ENCODE measurements at regions not wholly inside any gene's neighbourhood (a gene's known extent, or its start where the extent isn't known, plus 50 kb on each side); places are given as distances from the start of the nearest gene placed in this dataset.

- TF ChIP-seq TCF7L2 (IDR thresholded peaks at IDR 0.05; ENCODE audit: borderline replicate concordance, low read depth, low read length): no peak
- no peak for TF ChIP-seq ELK4 (IDR thresholded peaks at IDR 0.05; ENCODE audit: borderline replicate concordance, low read depth, low read length)
- no peak for TF ChIP-seq SP7 (tag by site-specific recombination; IDR thresholded peaks at IDR 0.05)
- TF ChIP-seq ZNF548 (tag by site-specific recombination; IDR thresholded peaks at IDR 0.05): no peak
- TF ChIP-seq ZFP37 (tag by site-specific recombination; IDR thresholded peaks at IDR 0.05): no peak
- no peaks in the 10 kb centered on the region for H3K36me3 ChIP-seq (ENCODE audit: control insufficient read depth in 2 of 2, insufficient read depth in 1 of 2, low read length in 2 of 2)
- CTCF ChIA-PET: interaction anchor here (0.6 kb wide), 1 partner anchor 181 kb away, joined by 3 read pairs; no protein-coding TSS in a partner anchor
- no peaks in the 10 kb centered on the region for H3K4me1 ChIP-seq (ENCODE audit: control insufficient read depth, insufficient read depth, low read length)
- H3K9me3 ChIP-seq (ENCODE audit: control insufficient read depth, insufficient read depth, low read depth, low read length): no peaks in the 10 kb centered on the region
- no peak overlapping the region for H3K27ac ChIP-seq (ENCODE audit: extremely low read depth, low read depth, low read length)
- POLR2A ChIA-PET: no interaction called here
- H3K4me3 ChIP-seq (ENCODE audit: low read depth, low read length): no peak overlapping the region
These were observed 288.6 kb downstream of the NDUFA10 start for GRCh38 chr2:239736358-239737143.

GRCh38 chr2:239735829-239736357 is 289.2 kb downstream of the NDUFA10 start:
- ChIA-PET CTCF (no interaction called here), POLR2A (no interaction called here)
- H3K9me3 ChIP-seq (ENCODE audit: control insufficient read depth, insufficient read depth, low read depth, low read length): no peaks in the 10 kb centered on the region
- H3K36me3 ChIP-seq (ENCODE audit: control insufficient read depth in 2 of 2, insufficient read depth in 1 of 2, low read length in 2 of 2): no peaks in the 10 kb centered on the region
- no peak overlapping the region for H3K27ac ChIP-seq (ENCODE audit: extremely low read depth, low read depth, low read length)
- no peak overlapping the region for H3K4me3 ChIP-seq (ENCODE audit: low read depth, low read length)
- no peaks in the 10 kb centered on the region for H3K4me1 ChIP-seq (ENCODE audit: control insufficient read depth, insufficient read depth, low read length)
- TF ChIP-seq HOXD13 (CRISPR knock-in tag; IDR thresholded peaks at IDR 0.05; ENCODE audit: borderline replicate concordance) (no peak), ZNF549 (tag by site-specific recombination; IDR thresholded peaks at IDR 0.05) (no peak), ZNF174 (tag by site-specific recombination; IDR thresholded peaks at IDR 0.05) (no peak), TRIM28 (IDR thresholded peaks at IDR 0.05; ENCODE audit: borderline replicate concordance, low read length) (no peak), ZNF701 (tag by site-specific recombination; IDR thresholded peaks at IDR 0.05) (no peak), ZNF596 (tag by site-specific recombination; IDR thresholded peaks at IDR 0.05) (no peak), YY1 (tag by site-specific recombination; IDR thresholded peaks at IDR 0.05) (no peak)

- no peaks in the 10 kb centered on the region for H3K9me3 ChIP-seq (ENCODE audit: control insufficient read depth, insufficient read depth, low read depth, low read length)
- H3K4me3 ChIP-seq (ENCODE audit: low read depth, low read length): no peak overlapping the region
- no peak overlapping the region for H3K27ac ChIP-seq (ENCODE audit: extremely low read depth, low read depth, low read length)
- ChIA-PET POLR2A (no interaction called here), CTCF (no interaction called here)
- no peaks in the 10 kb centered on the region for H3K4me1 ChIP-seq (ENCODE audit: control insufficient read depth, insufficient read depth, low read length)
- H3K36me3 ChIP-seq (ENCODE audit: control insufficient read depth in 2 of 2, insufficient read depth in 1 of 2, low read length in 2 of 2): no peaks in the 10 kb centered on the region
- TF ChIP-seq ZNF175 (tag by site-specific recombination; IDR thresholded peaks at IDR 0.05) (no peak), ZNF169 (tag by site-specific recombination; IDR thresholded peaks at IDR 0.05) (no peak), BCL11A (tag by site-specific recombination; IDR thresholded peaks at IDR 0.05; ENCODE audit: low read depth) (no peak), ZNF391 (tag by site-specific recombination; IDR thresholded peaks at IDR 0.05; ENCODE audit: borderline replicate concordance, low read depth) (no peak), ZFP37 (tag by site-specific recombination; IDR thresholded peaks at IDR 0.05) (no peak), SCRT1 (tag by site-specific recombination; IDR thresholded peaks at IDR 0.05; ENCODE audit: borderline replicate concordance) (no peak), ZNF548 (tag by site-specific recombination; IDR thresholded peaks at IDR 0.05) (no peak), ZNF148 (tag by site-specific recombination; IDR thresholded peaks at IDR 0.05; ENCODE audit: borderline replicate concordance) (no peak), ZNF776 (tag by site-specific recombination; IDR thresholded peaks at IDR 0.05; ENCODE audit: borderline replicate concordance) (no peak), ZSCAN18 (tag by site-specific recombination; IDR thresholded peaks at IDR 0.05) (no peak), PRDM6 (tag by site-specific recombination; IDR thresholded peaks at IDR 0.05) (no peak), ZNF585B (tag by site-specific recombination; IDR thresholded peaks at IDR 0.05) (no peak), ZNF677 (tag by site-specific recombination; IDR thresholded peaks at IDR 0.05) (no peak), SCRT2 (tag by site-specific recombination; IDR thresholded peaks at IDR 0.05) (no peak)
These were observed 289.9 kb downstream of the NDUFA10 start for GRCh38 chr2:239735131-239735828.

Data from HEK293 (cell line).